HCEC 1CT (cell line): ENCODE measurements at regions not wholly inside any gene's neighbourhood (a gene's known extent, or its start where the extent isn't known, plus 50 kb on each side); places are given as distances from the start of the nearest gene placed in this dataset.
A peak's percentile ranks its signal among the peaks of the same experiment; 100 is the strongest.

Experiments
- DNase-seq: peaks from one replicate; pipeline ENCODE4 v3.0.0-alpha.2; 2017

- no peak for DNase-seq
Observed at GRCh38 chr6:22401206-22401605, 104.4 kb upstream of the PRL start.

GRCh38 chr6:22401932-22402331, 105.1 kb upstream of the PRL start:
- no peak for DNase-seq

GRCh38 chr6:22409486-22409885, 112.7 kb upstream of the PRL start:
- no peak for DNase-seq

DNA sequence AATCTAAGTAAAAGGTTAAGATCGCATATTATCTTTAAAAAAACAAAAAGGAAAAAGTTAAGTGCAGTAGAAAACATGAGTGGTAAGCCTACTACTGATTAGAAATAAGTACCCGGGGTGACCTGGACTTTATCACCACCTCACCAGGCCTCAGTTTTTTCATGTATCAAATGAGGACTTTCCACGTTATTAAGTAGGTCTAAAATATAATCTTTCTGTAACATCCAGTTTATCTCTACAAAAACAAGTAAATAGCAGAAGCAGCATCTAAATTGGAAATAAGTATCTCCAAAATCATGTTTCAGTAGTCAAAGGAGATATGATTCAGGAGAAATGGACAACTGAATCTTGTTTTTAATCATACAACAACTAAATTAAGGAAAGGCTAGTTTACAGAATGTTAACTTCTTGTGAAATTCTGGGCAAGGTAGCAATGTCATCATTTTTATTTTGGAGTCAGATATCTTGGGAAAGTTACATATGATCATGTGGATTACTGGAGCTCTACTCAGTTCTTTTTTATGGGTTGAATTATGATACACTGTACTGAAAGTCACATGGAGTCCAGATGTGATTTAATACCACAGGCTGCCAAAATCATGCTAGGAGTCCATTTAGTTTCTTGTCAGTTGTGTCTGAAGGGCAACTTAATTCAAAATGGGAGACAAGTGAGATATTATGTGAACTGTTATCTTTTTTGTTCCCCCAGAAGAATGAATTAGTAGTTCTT, 114.7 kb upstream of the PRL start:
- DNase-seq: peak; percentile 4

DNA sequence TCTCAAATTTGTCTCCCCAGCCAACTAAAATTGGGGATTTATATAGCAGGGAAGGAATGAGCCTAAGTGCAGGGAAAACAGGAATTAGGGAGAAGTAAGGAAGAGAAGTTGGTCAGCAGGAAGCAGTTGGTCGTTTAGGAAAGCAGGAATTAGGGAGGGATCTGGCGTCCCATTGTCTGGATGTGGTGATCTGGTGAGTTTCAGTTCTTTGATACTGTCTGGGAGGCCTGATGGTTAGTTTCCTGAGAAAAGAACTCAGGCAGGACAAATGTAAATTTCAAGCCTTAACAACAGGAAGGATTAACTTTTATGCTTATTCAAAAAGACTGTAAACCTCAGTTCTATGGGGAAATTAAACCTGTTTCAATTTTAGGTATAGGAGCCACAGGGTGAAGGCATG, 116.2 kb upstream of the PRL start:
- no peak for DNase-seq

- DNase-seq: no peak
Observed at GRCh38 chr6:22413681-22414311, 117.0 kb upstream of the PRL start.

- no peak for DNase-seq
Observed at GRCh38 chr6:22418714-22419113, 121.9 kb upstream of the PRL start.

- DNase-seq: no peak
Observed at GRCh38 chr6:22421198-22421597, 124.4 kb upstream of the PRL start.

DNA sequence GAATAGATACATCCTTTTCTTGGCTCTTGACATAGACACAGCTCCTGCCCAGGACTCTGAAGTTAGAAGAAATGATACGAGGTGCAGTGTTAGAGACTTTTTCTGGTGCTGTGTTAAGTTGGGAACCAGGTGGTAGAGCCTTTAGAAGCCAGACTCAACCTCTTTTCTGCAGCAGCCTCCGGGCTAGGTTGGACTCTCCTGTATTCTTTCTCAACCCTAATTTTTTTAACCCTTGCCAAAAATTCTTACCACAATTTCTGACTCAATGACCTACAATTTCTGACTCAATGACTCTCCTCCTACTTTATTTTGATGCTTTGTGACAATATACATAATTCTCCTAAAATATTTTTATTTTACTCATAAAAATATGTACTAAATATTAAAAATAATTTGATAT, 127.4 kb upstream of the PRL start:
- no peak for DNase-seq

GRCh38 chr6:22432060-22432459, 135.2 kb upstream of the PRL start:
- DNase-seq: no peak

DNA sequence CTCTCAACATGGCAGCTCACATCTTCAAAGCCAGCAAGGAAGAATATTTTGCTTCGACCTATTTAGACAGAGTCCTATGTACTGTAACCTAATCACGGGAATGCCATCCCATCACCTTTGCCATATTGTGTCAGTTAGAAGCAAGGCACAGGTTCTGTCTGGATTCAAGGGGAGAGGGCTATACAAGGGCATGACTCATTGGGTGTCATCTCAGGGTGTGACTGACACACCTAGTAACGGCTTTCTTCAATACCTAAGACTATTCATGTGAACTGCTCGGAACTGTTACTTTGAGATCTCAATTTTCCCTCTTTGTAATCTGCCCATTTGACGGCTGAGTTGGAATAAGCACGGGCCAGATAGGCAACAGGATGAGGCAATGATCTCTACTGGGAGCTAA, 135.6 kb upstream of the HDGFL1 start:
- no peak for DNase-seq

DNA sequence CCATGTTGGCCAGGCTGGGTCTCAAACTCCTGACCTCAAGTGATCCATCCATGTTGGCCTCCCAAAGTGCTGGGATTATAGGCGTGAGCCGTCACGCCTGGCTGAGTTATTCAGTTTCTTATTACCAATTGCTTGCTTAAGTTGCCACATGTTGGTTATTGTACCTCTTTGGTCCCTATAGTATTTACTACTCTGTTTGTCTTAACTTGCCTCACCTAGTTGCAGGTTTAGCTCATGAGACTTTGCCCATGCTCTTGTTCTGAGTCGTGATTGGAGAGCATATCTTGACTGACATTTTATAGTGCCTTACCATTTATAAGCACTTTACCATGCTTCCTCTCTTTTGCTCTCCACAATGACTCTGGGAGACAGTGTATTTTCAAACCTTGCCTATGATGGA, 134.2 kb upstream of the HDGFL1 start:
- no peak for DNase-seq

- DNase-seq: no peak
Observed at GRCh38 chr6:22436134-22436533, 133.2 kb upstream of the HDGFL1 start.

DNA sequence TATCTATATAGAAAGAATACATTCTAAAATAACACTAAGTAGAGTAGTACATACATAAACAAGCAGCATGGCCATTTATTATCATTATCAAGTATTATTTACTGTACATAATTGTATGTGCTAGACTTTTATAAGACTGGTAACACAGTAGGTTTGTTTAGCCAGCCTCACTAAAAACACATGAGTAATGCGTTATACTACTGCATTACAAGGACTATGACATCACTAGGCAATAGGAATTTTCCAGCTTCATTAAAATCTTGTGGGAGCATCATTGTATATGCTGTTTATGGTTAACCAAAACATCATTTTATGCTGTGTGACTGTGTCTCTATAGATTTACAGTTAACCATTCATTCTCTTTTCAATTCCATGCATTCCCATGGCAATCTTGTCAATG, 131.7 kb upstream of the HDGFL1 start:
- no peak for DNase-seq

GRCh38 chr6:22442826-22443225, 126.5 kb upstream of the HDGFL1 start:
- DNase-seq: no peak

DNA sequence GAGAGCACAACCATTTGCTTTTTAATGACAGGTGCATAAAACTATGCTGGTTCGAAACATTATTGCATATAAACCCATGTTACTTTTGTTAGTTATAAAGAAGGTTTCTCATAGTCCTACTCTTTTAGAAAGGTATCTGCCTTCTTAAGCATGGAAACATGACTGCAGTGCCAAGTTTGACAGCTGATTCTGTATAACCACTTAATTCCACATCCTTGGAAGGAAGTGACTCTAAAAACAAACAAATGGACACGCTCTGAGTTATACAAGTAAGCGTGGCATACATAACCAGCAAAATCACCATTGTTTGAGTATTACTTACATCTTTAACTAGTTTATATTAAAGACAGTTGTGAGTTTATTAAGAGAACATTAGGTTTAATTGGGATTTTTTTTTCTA, 125.0 kb upstream of the HDGFL1 start:
- no peak for DNase-seq

DNA sequence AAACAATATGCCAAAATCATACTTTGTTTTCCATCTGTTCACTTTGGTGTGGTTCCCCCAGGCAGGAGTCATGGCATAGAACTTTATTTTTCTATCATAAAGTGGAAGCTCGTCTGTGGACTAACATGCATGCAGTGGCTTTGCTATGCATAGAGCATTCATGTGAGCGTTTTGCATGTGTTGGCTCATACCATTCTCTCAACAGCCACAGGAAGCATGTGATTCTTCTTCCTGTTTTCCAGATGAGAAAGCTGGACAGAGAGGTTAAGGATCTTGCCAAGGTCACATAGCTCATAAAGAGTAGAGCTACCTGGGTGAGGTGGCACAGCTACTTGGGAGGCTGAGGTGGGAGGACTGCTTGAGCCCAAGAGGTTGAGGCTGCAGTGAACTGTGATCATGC, 123.4 kb upstream of the HDGFL1 start:
- no peak for DNase-seq

DNA sequence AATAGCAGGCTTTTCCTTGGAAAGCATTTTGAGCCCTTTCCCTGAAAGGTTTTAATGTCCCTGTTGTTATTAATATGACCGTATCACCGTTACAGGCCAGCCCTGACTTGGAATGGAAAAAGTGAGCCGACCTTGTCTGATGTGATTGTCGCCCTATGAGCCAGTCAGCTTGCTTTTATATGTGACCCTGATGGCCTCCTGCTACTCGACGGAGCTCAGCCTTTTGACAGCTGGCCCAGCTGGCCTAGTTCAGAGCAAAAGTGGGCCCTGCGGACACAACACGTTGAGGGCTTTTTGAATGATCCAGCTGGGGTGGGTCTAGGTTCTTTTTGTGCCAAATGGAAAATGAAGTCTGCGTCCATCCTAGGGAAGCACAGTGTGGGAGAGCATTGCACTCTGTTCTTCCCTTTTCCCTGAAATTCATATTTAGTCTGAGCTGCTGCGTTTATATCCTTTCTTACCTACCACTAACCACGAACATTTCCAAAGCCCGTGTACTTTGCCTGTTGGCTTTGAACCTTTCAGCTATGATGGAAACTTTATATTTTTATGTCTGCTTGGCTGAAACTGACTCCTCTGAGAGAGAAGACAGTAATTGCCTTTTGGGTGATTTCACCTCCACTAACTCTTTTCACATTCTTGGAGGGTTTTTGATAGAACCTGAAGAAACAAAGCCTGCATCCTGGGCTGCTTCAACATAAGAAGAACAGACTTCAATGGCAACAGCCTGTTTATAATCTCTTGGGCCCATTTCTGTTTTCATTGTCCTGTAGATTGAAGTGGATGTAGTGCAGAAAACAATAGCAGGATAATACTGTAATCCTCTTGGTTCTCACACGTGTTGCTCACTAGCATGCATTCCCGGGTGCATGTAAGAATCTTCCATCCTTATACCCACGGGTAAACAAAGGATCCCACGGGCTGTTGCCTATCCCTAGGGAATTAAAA, 121.8 kb upstream of the HDGFL1 start:
- no peak for DNase-seq

GRCh38 chr6:22448291-22448711, 121.1 kb upstream of the HDGFL1 start:
- no peak for DNase-seq

DNA sequence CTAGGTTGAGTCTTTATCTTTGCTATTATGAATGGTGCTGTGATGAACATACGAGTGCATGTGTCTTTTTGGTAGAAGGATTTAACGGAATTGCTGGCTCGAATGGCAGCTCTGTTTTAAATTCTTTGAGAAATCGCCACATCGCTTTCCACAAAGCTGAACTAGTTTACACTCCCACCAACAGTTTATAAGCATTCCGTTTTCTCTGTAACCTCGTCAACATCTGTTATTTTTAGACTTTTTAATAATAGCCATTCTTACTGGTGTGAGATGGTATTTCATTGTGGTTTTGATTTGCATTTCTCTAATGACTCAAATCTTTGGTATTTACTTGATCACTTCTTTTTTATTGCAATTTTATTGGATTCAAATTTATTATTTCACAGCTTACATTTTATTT, 117.4 kb upstream of the HDGFL1 start:
- no peak for DNase-seq

DNA sequence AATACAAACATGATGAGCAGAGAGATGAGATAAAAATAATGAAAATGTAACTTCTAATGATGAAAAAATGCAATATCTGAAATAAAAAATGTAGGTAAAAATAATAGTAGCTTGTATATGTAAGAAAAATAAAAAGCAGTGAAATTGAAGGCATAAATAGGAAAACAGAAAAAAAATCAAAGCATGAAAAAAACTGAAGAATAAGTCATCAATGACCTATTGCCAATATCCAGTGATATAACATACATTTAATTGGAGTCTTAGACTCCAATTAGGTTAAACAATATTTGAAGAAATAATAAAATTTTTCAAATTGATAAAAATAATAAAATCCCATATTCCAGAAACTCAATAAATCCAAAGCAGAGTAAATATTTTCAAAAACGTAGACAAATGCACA, 114.0 kb upstream of the HDGFL1 start:
- DNase-seq: no peak

GRCh38 chr6:22457996-22458395, 111.4 kb upstream of the HDGFL1 start:
- DNase-seq: no peak

DNA sequence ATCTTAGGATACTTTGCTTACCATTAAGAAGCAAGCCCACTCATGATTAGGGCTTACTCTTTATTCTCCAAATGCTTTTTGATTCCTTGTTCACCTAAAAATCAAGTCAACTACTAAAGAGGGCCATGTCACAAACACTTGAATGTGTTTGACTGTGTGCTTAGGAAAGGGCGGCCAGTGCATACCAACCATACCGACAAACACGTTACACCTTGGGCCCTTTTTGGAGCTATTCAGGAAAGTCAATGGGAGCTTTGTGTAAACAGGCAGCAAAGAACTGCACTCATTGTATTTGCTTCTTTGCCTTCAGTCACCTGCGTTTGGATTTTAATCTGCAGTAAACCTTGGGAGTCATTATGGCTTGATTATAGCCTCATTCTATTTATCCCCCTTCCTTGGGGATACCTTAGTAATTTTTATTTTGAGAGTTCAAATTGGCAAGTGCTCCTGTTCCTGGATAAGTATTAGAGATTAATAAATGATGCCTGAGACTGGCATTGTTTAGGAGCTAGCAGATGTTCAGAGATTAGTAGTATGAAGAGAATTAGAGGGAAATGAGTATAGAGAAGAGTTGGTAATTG, 102.6 kb upstream of the HDGFL1 start:
- DNase-seq: no peak
